HCT116 (cell line): ENCODE measurements at regions not wholly inside any gene's neighbourhood (a gene's known extent, or its start where the extent isn't known, plus 50 kb on each side); places are given as distances from the start of the nearest gene placed in this dataset.

Source experiments
- ATAC-seq: fragments of 200-7000 bp; cut with Tn5 transposase; 2 replicates; pipeline ENCODE4 v1.9.1; 2020; ENCODE audit warnings: mild to moderate bottlenecking, moderate library complexity
- BruUV-seq: library from RNA; stranded (reverse); fragments of 400-500 nt; replicated peaks from 2 replicates; lab custom pipeline; 2021; lab: Mats Ljungman, UMichigan
- CTCF ChIA-PET: fragments of 300-600 bp; sonication (Branson Sonifier 250); formaldehyde crosslinking; loops from one replicate; lab custom pipeline; 2021; ENCODE audit warnings: antibody characterized with exemption; lab: Charles Lee
- POLR2A ChIA-PET: fragments of 300-600, 350-600 bp; sonication (Branson Sonifier 250); formaldehyde crosslinking; loops from one replicate; lab custom pipeline; 2021; ENCODE audit warnings: antibody characterized with exemption; lab: Charles Lee
- RAD21 ChIA-PET, 2 experiments: fragments of 300-600 bp; sonication (Branson Sonifier 250); formaldehyde crosslinking; loops; one replicate each; lab custom pipeline; 2023; ENCODE audit warnings: low total read pairs in 2 of 2; ENCODE audit not compliant: uncharacterized antibody in 2 of 2, unreplicated experiment in 2 of 2, low non-redundant PET in 1 of 2; lab: Charles Lee
- DNase-seq: peaks from one replicate; pipeline ENCODE4 v3.0.0-alpha.2; 2010; ENCODE audit warnings: low read depth, low spot score
- H2AFZ ChIP-seq: fragments of 200-600 bp; shearing (Covaris generic), sonication (generic); 2 replicates; pipeline ENCODE4 v1.6.1; 2017; ENCODE audit warnings: low read depth, mixed run types, mixed read lengths, antibody characterized with exemption, low read length; ENCODE audit not compliant: poor library complexity, severe bottlenecking
- H3K27ac ChIP-seq: 2 replicates; pipeline ENCODE4 v1.5.1; 2012; ENCODE audit warnings: low read depth, low read length
- H3K27me3 ChIP-seq: fragments of 200-600 bp; sonication (generic); 2 replicates; pipeline ENCODE4 v1.6.1; 2016; ENCODE audit warnings: mixed run types, low read length, mixed read lengths; ENCODE audit not compliant: insufficient read depth
- H3K36me3 ChIP-seq, 2 experiments: fragments of 200-500 bp in 1 of 2; fragments of 200-600 bp in 1 of 2; sonication (Bioruptor generic) in 1 of 2; sonication (generic) in 1 of 2; 2 replicates each; pipeline versions ENCODE4 v1.5.1 to v1.6.1; 2014 to 2016; ENCODE audit warnings: low read length in 2 of 2, inconsistent platforms in 1 of 2, mixed read lengths in 1 of 2, mixed run types in 1 of 2; ENCODE audit not compliant: insufficient read depth in 2 of 2, control insufficient read depth in 1 of 2
- H3K4me1 ChIP-seq, 2 experiments: fragments of 200-600 bp in 1 of 2; sonication (generic) in 1 of 2; 2 replicates each; pipeline versions ENCODE4 v1.5.1 to v1.6.1; 2012 to 2017; ENCODE audit warnings: low read length in 2 of 2, inconsistent platforms in 1 of 2, mild to moderate bottlenecking in 1 of 2, mixed read lengths in 1 of 2, mixed run types in 1 of 2, moderate library complexity in 1 of 2; ENCODE audit not compliant: insufficient read depth in 2 of 2, control insufficient read depth in 1 of 2
- H3K4me2 ChIP-seq: fragments of 200-600 bp; sonication (generic); 2 replicates; pipeline ENCODE4 v1.6.1; 2017; ENCODE audit warnings: mixed run types, low read length, mixed read lengths
- H3K4me3 ChIP-seq, 2 experiments: fragments of 200-600 bp in 1 of 2; sonication (generic) in 1 of 2; replicated peaks in 1 of 2; 2 replicates each; pipeline ENCODE4 v1.5.1; 2011 to 2016; ENCODE audit warnings: low read length in 2 of 2, control low read depth in 1 of 2, low read depth in 1 of 2, mild to moderate bottlenecking in 1 of 2, mixed read lengths in 1 of 2, mixed run types in 1 of 2
- H3K79me2 ChIP-seq: fragments of 200-600 bp; sonication (generic); 2 replicates; pipeline ENCODE4 v1.6.1; 2017; ENCODE audit warnings: mild to moderate bottlenecking, mixed run types, low read length, moderate library complexity, mixed read lengths; ENCODE audit not compliant: insufficient read depth
- H3K9ac ChIP-seq: fragments of 200-600 bp; sonication (generic); 2 replicates; pipeline ENCODE4 v1.6.1; 2016; ENCODE audit warnings: low read length, mixed read lengths
- H3K9me2 ChIP-seq: fragments of 200-600 bp; sonication (generic), shearing (Covaris generic); 2 replicates; pipeline ENCODE4 v1.6.1; 2017; ENCODE audit warnings: mixed run types, mild to moderate bottlenecking, moderate library complexity; ENCODE audit not compliant: insufficient read depth
- H3K9me3 ChIP-seq, 2 experiments: fragments of 200-500 bp in 1 of 2; fragments of 200-600 bp in 1 of 2; sonication (Bioruptor generic) in 1 of 2; sonication (generic) in 1 of 2; 2 replicates each; pipeline ENCODE4 v1.6.1; 2014 to 2017; ENCODE audit warnings: low read length in 2 of 2, mixed read lengths in 2 of 2, inconsistent platforms in 1 of 2, low read depth in 1 of 2, mild to moderate bottlenecking in 1 of 2, mixed run types in 1 of 2, moderate library complexity in 1 of 2; ENCODE audit not compliant: control insufficient read depth in 1 of 2, insufficient read depth in 1 of 2
- H4K20me1 ChIP-seq: fragments of 200-600 bp; sonication (generic), shearing (Covaris generic); 2 replicates; pipeline ENCODE4 v1.6.1; 2017; ENCODE audit warnings: mixed run types, mild to moderate bottlenecking, moderate library complexity; ENCODE audit not compliant: insufficient read depth
- CBX3 ChIP-seq: IDR thresholded peaks from 2 replicates; pipeline ENCODE4 v1.6.1; 2012; ENCODE audit warnings: low read depth
- CEBPB ChIP-seq: IDR thresholded peaks from 2 replicates; pipeline ENCODE4 v1.6.1; 2012; ENCODE audit warnings: low read depth
- CTCF ChIP-seq, 3 experiments: fragments of 200-600 bp in 1 of 3; sonication (generic) in 1 of 3; IDR thresholded peaks in 2 of 3; conservative IDR thresholded peaks in 1 of 3; 2 replicates each; pipeline ENCODE4 v1.5.1; 2012 to 2017; ENCODE audit warnings: low read depth in 2 of 3, low read length in 2 of 3, antibody characterized with exemption in 1 of 3, borderline replicate concordance in 1 of 3, control low read depth in 1 of 3, mild to moderate bottlenecking in 1 of 3, mixed read lengths in 1 of 3, mixed run types in 1 of 3, moderate library complexity in 1 of 3; ENCODE audit not compliant: insufficient read depth in 1 of 3
- ELF1 ChIP-seq: IDR thresholded peaks from 2 replicates; pipeline ENCODE4 v1.6.1; 2012; ENCODE audit warnings: low read depth, borderline replicate concordance
- EZH2 ChIP-seq: fragments of 200-600 bp; sonication (generic); IDR thresholded peaks from 2 replicates; pipeline ENCODE4 v1.6.1; 2017; ENCODE audit warnings: antibody characterized with exemption, mixed run types
- EZH2phosphoT487 ChIP-seq: fragments of 200-600 bp; IDR thresholded peaks from 2 replicates; pipeline ENCODE4 v1.6.1; 2018; ENCODE audit warnings: antibody characterized with exemption, borderline replicate concordance
- FOSL1 ChIP-seq: IDR thresholded peaks from 2 replicates; pipeline ENCODE4 v1.6.1; 2012; ENCODE audit warnings: low read depth
- MAX ChIP-seq: IDR thresholded peaks from 2 replicates; pipeline ENCODE4 v1.6.1; 2012
- POLR2A ChIP-seq: IDR thresholded peaks from 2 replicates; pipeline ENCODE4 v1.7.0; 2011; ENCODE audit warnings: borderline replicate concordance; ENCODE audit not compliant: insufficient read depth, insufficient read length; ENCODE audit errors: extremely low read depth
- POLR2AphosphoS5 ChIP-seq: IDR thresholded peaks from 2 replicates; pipeline ENCODE4 v1.6.1; 2011; ENCODE audit warnings: mild to moderate bottlenecking, low read depth, low read length, moderate library complexity
- SIN3A ChIP-seq: IDR thresholded peaks from 2 replicates; pipeline ENCODE4 v1.6.1; 2012; ENCODE audit warnings: low read depth
- SP1 ChIP-seq: IDR thresholded peaks from 2 replicates; pipeline ENCODE4 v1.6.1; 2012; ENCODE audit warnings: low read depth
- SRF ChIP-seq: IDR thresholded peaks from 2 replicates; pipeline ENCODE4 v1.6.1; 2012; ENCODE audit warnings: low read depth
- TCF7L2 ChIP-seq: IDR thresholded peaks from 2 replicates; pipeline ENCODE4 v1.7.0; 2011; ENCODE audit warnings: borderline replicate concordance, inconsistent platforms; ENCODE audit not compliant: insufficient read depth, insufficient read length; ENCODE audit errors: extremely low read depth
- ZNF274 ChIP-seq: fragments of 200-500 bp; sonication (Bioruptor generic); IDR thresholded peaks from 2 replicates; pipeline ENCODE4 v1.6.1; 2014; ENCODE audit warnings: mild to moderate bottlenecking, low read depth, low read length, inconsistent platforms
- intact Hi-C: fragments of 100-400 bp; cut with micrococcal nuclease; formaldehyde crosslinking; loops from 2 replicates; pipeline ENCODE4 v1.10.0; 2022

GRCh38 chr10:47238331-47239095 lies 61.5 kb upstream of the GDF10 start:
- ChIA-PET CTCF (interaction anchor here (1.2 kb wide), 1 partner anchor 13 kb away, joined by 3 read pairs; no protein-coding TSS in a partner anchor), RAD21 (interaction anchor here in 1 of 2 experiments (0.7 kb wide), 1 partner anchor 213 kb away, joined by 3 read pairs; no protein-coding TSS in a partner anchor), POLR2A (no interaction called here)
- Histone ChIP-seq H3K4me2 (no peak overlapping the region), H3K79me2 (no peaks in the 10 kb centered on the region), H3K27ac (no peak overlapping the region), H3K9ac (no peak overlapping the region), H3K27me3 (peaks cover 14% of the 10 kb centered on the region; the same call in 1 of the 2 replicates), H3K4me3 (no peak overlapping the region), H2AFZ (no peak overlapping the region), H3K9me2 (no peaks in the 10 kb centered on the region), H4K20me1 (no peaks in the 10 kb centered on the region), H3K9me3 (no peaks in the 10 kb centered on the region), H3K36me3 (no peaks in the 10 kb centered on the region), H3K4me1 (no peaks in the 10 kb centered on the region)
- ATAC-seq (no peak), DNase-seq (no peak)
- no TSS peak for BruUV-seq
- TF ChIP-seq POLR2A (no peak), TCF7L2 (no peak), CEBPB (no peak), POLR2AphosphoS5 (no peak), SIN3A (no peak), SRF (no peak), SP1 (no peak)
- intact Hi-C loops, result no loop called here

- Histone ChIP-seq H3K9ac (no peak overlapping the region), H3K4me3 (no peak overlapping the region), H3K4me2 (no peak overlapping the region), H3K27ac (no peak overlapping the region), H4K20me1 (no peaks in the 10 kb centered on the region), H3K9me3 (no peaks in the 10 kb centered on the region), H3K9me2 (no peaks in the 10 kb centered on the region), H3K36me3 (no peaks in the 10 kb centered on the region), H2AFZ (no peak overlapping the region), H3K27me3 (peaks cover 14% of the 10 kb centered on the region; the same call in 1 of the 2 replicates), H3K4me1 (no peaks in the 10 kb centered on the region), H3K79me2 (no peaks in the 10 kb centered on the region)
- POLR2A ChIA-PET, result no interaction called here
- no peak for DNase-seq
- RAD21 ChIA-PET, result no interaction called here
- CTCF ChIA-PET, result no interaction called here
- intact Hi-C loops, result no loop called here
- TF ChIP-seq CBX3, result no peak
- no peak for TF ChIP-seq POLR2A
- TF ChIP-seq EZH2phosphoT487, result no peak
- TF ChIP-seq ZNF274, result no peak
- no peak for TF ChIP-seq POLR2AphosphoS5
- TF ChIP-seq EZH2, result no peak
- TF ChIP-seq SRF, result no peak
- no peak for TF ChIP-seq CTCF (IDR thresholded peaks at IDR 0.05 in 2 of 3, conservative IDR thresholded peaks at IDR 0.05 in 1 of 3; ENCODE audit: borderline replicate concordance in 1 of 3, insufficient read depth in 1 of 3, low read depth in 2 of 3, low read length in 2 of 3)
- no peak for TF ChIP-seq SP1
- no peak for TF ChIP-seq TCF7L2
- TF ChIP-seq MAX, result no peak
- no peak for TF ChIP-seq FOSL1
- no peak for TF ChIP-seq SIN3A
- TF ChIP-seq CEBPB, result no peak
- TF ChIP-seq ELF1, result no peak
- BruUV-seq, result no TSS peak
- no peak for ATAC-seq
These were observed 60.8 kb upstream of the GDF10 start for GRCh38 chr10:47239211-47239610.
